ENCODE measurements at regions not wholly inside any gene's neighbourhood (a gene's known extent, or its start where the extent isn't known, plus 50 kb on each side); places are given as distances from the start of the nearest gene placed in this dataset.

DNA sequence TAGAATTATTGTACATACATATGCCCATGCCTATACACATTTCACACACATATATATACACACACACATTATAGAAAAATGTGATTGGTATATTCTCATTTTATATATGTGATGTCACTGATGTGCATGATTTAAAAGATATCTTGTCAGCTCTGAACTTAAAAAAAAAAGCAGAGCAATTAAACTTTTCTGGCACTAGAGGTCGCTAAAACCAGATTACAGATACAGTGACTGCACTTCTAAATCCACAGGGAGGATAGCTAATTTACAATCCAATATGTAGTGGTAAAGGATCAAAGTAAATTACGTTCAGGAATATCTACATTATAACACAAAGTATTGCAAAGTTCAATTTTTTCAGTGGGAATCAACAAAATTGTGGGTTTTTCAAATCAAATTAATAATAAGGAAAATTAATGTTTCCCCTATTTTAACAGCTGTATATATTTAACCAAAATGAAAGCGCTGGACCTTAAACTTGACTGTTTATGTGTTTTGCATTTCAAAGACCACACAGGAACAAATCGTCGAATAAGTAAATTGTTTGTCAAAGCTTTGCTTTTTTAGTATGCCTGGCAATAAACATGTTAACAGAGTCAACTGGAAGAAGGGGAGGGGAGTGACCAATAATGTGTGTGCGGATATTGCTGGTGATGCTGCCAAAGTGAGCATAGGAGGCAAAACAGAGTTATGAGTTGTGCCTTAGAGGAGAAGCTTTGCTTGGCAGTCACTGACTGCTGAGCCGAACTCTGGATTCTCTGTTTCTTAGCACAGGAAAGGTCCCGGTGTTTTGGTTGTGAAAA, 1201.4 kb upstream of the C9orf72 start (continued):
- no peak for TF ChIP-seq CBX5 (IDR thresholded peaks at IDR 0.05; ENCODE audit: low read depth)

DNA sequence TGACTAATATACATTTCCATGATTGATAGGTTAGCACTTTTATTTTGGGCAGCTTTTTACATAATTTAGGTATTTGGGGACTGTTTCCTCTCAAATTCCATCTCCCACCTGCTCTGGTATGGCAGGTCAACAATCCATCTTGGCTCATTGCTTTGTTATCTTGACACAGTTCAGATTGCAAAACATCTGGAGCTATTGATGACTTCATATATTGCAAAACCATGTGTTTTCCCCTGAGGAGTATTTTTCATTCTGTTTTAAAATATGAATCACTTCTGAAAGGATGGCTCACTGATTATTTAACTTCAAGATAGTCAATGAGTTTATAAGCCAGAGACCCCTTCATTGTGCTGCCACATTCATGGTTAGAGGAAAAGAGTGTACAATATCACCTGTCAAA, 1206.0 kb upstream of the C9orf72 start:
- Histone ChIP-seq H3K4me3 (no peak overlapping the region), H3K9me3 (replicated peaks; ENCODE audit: control insufficient read depth, insufficient read depth, low read length) (no peaks in the 10 kb centered on the region; the same call in 2 of the 3 replicates), H3K79me2 (ENCODE audit: control insufficient read depth, insufficient read depth, low read length) (no peaks in the 10 kb centered on the region), H3K4me1 (ENCODE audit: control insufficient read depth, insufficient read depth, low read length) (no peaks in the 10 kb centered on the region), H3K4me2 (ENCODE audit: control insufficient read depth, insufficient read depth) (no peak overlapping the region), H3K27ac (ENCODE audit: control insufficient read depth, insufficient read depth) (no peak overlapping the region), H4K20me1 (ENCODE audit: control insufficient read depth, insufficient read depth) (no peaks in the 10 kb centered on the region), H3K9ac (ENCODE audit: control insufficient read depth, insufficient read depth, low read length) (no peak overlapping the region), H3K27me3 (replicated peaks in 1 of 2; ENCODE audit: control insufficient read depth in 2 of 2, insufficient read depth in 2 of 2, low read length in 1 of 2) (no peaks in the 10 kb centered on the region), H3K36me3 (ENCODE audit: control insufficient read depth in 2 of 2, insufficient read depth in 2 of 2, low read length in 1 of 2) (no peaks in the 10 kb centered on the region), H2AFZ (ENCODE audit: control insufficient read depth, low read depth, low read length) (no peak overlapping the region)
- RAD21 ChIA-PET (ENCODE audit: unreplicated experiment) = no interaction called here
- in situ Hi-C loops (cut with MboI) (loop anchor here (10.0 kb wide), 1 partner anchor 916 kb away; no protein-coding TSS in a partner anchor), intact Hi-C loops (cut with micrococcal nuclease; ENCODE audit: unreplicated experiment) (loop anchor here (5.0 kb wide), 1 partner anchor 53 kb away; no protein-coding TSS in a partner anchor)
- POLR2A ChIA-PET = no interaction called here
- TF ChIP-seq, protein P1, sequence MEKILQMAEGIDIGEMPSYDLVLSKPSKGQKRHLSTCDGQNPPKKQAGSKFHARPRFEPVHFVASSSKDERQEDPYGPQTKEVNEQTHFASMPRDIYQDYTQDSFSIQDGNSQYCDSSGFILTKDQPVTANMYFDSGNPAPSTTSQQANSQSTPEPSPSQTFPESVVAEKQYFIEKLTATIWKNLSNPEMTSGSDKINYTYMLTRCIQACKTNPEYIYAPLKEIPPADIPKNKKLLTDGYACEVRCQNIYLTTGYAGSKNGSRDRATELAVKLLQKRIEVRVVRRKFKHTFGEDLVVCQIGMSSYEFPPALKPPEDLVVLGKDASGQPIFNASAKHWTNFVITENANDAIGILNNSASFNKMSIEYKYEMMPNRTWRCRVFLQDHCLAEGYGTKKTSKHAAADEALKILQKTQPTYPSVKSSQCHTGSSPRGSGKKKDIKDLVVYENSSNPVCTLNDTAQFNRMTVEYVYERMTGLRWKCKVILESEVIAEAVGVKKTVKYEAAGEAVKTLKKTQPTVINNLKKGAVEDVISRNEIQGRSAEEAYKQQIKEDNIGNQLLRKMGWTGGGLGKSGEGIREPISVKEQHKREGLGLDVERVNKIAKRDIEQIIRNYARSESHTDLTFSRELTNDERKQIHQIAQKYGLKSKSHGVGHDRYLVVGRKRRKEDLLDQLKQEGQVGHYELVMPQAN (conservative IDR thresholded peaks at IDR 0.05) = no peak
- DNase-seq (ENCODE audit: low read depth, low spot score) (no peak), FAIRE-seq (no peak), ATAC-seq (no peak)
- SMC1A ChIA-PET (ENCODE audit: uncharacterized antibody, unreplicated experiment) = no interaction called here
- CTCF ChIA-PET = no interaction called here
- BruUV-seq (replicated peaks) = no TSS peak

DNA sequence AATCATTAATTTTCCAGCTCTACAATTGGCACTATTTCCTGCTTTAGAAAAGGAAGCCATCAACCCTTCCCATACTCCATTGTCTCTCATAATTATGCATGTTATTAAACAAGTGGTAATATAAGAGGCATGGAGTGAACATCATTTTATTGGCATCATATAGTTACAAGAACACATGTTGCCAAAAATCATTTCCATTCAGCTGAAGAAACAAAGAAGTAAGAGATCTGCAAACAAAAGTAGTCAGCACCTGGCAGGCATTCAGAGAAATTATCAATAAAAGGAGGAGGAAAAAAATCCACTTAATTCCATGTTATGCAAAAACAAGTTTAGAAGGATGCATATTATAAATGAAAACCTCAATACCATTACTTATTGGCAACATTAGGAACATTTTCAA, 1208.2 kb upstream of the C9orf72 start:
- H3K4me3 ChIP-seq = no peak overlapping the region
- intact Hi-C loops (cut with micrococcal nuclease; ENCODE audit: unreplicated experiment) (loop anchor here (10.0 kb wide), 1 partner anchor 423 kb away; no protein-coding TSS in a partner anchor), in situ Hi-C loops (cut with MboI) (no loop called here)
- H3K27ac ChIP-seq (ENCODE audit: control insufficient read depth, insufficient read depth) = no peak overlapping the region
- no TSS peak for BruUV-seq (replicated peaks)
- H3K9me3 ChIP-seq (replicated peaks; ENCODE audit: control insufficient read depth, insufficient read depth, low read length) = no peaks in the 10 kb centered on the region; the same call in 2 of the 3 replicates
- RAD21 ChIA-PET (ENCODE audit: unreplicated experiment) = no interaction called here
- no peaks in the 10 kb centered on the region for H3K27me3 ChIP-seq (replicated peaks in 1 of 2; ENCODE audit: control insufficient read depth in 2 of 2, insufficient read depth in 2 of 2, low read length in 1 of 2)
- SMC1A ChIA-PET (ENCODE audit: uncharacterized antibody, unreplicated experiment) = no interaction called here
- H3K4me2 ChIP-seq (ENCODE audit: control insufficient read depth, insufficient read depth) = no peak overlapping the region
- H4K20me1 ChIP-seq (ENCODE audit: control insufficient read depth, insufficient read depth) = no peaks in the 10 kb centered on the region
- ATAC-seq = no peak
- H3K4me1 ChIP-seq (ENCODE audit: control insufficient read depth, insufficient read depth, low read length) = no peaks in the 10 kb centered on the region
- H3K79me2 ChIP-seq (ENCODE audit: control insufficient read depth, insufficient read depth, low read length) = no peaks in the 10 kb centered on the region
- TF ChIP-seq, protein P2, sequence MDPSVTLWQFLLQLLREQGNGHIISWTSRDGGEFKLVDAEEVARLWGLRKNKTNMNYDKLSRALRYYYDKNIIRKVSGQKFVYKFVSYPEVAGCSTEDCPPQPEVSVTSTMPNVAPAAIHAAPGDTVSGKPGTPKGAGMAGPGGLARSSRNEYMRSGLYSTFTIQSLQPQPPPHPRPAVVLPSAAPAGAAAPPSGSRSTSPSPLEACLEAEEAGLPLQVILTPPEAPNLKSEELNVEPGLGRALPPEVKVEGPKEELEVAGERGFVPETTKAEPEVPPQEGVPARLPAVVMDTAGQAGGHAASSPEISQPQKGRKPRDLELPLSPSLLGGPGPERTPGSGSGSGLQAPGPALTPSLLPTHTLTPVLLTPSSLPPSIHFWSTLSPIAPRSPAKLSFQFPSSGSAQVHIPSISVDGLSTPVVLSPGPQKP (IDR thresholded peaks at IDR 0.05; ENCODE audit: low read depth, low read length) = no peak
- no peak for TF ChIP-seq CBX5 (IDR thresholded peaks at IDR 0.05; ENCODE audit: low read depth)
- TF ChIP-seq ETV6 (conservative IDR thresholded peaks at IDR 0.05 in 1 of 2, IDR thresholded peaks at IDR 0.05 in 1 of 2; ENCODE audit: borderline replicate concordance in 1 of 2, low read depth in 1 of 2) = no peak
- TF ChIP-seq ZZZ3 (IDR thresholded peaks at IDR 0.05; ENCODE audit: control insufficient read depth, insufficient read length, low read depth) = no peak
- no peak for TF ChIP-seq BMI1 (IDR thresholded peaks at IDR 0.05; ENCODE audit: borderline replicate concordance)
- DNase-seq (ENCODE audit: low read depth, low spot score) = no peak
- CTCF ChIA-PET = no interaction called here
- POLR2A ChIA-PET = no interaction called here
- no peaks in the 10 kb centered on the region for H3K36me3 ChIP-seq (ENCODE audit: control insufficient read depth in 2 of 2, insufficient read depth in 2 of 2, low read length in 1 of 2)
- no peak overlapping the region for H2AFZ ChIP-seq (ENCODE audit: control insufficient read depth, low read depth, low read length)
- no peak for FAIRE-seq
- no peak overlapping the region for H3K9ac ChIP-seq (ENCODE audit: control insufficient read depth, insufficient read depth, low read length)
